PC-3 (cell line): ENCODE measurements at regions not wholly inside any gene's neighbourhood (a gene's known extent, or its start where the extent isn't known, plus 50 kb on each side); places are given as distances from the start of the nearest gene placed in this dataset.

ENCODE experiments used
- ATAC-seq: fragments of 200-7000 bp; cut with Tn5 transposase; 2 replicates; pipeline ENCODE4 v1.9.1; 2020; ENCODE audit warnings: mild to moderate bottlenecking, moderate library complexity
- BruUV-seq: library from RNA; stranded (reverse); fragments of 400-500 nt; replicated peaks from 2 replicates; lab custom pipeline; 2021; lab: Mats Ljungman, UMichigan
- CTCF ChIA-PET: fragments of 300-600 bp; sonication (Branson Sonifier 250); formaldehyde crosslinking; loops from one replicate; lab custom pipeline; 2022; ENCODE audit warnings: antibody characterized with exemption; lab: Charles Lee
- POLR2A ChIA-PET: fragments of 300-600 bp; sonication (Branson Sonifier 250); formaldehyde crosslinking; loops from one replicate; lab custom pipeline; 2022; ENCODE audit warnings: antibody characterized with exemption; ENCODE audit not compliant: unreplicated experiment; lab: Charles Lee
- DNase-seq: peaks from one replicate; pipeline ENCODE4 v3.0.0-alpha.2; 2015
- H2AFZ ChIP-seq: fragments of 300-600 bp; sonication (generic); 2 replicates; pipeline ENCODE4 v1.6.0; 2016; ENCODE audit warnings: antibody characterized with exemption, low read length
- H3F3A ChIP-seq: fragments of 300-600 bp; sonication (generic); one replicate; pipeline ENCODE4 v1.6.0; 2017; ENCODE audit warnings: antibody characterized with exemption, low read length, control low read depth, mild to moderate bottlenecking; ENCODE audit not compliant: unreplicated experiment
- H3K27ac ChIP-seq: fragments of 300-600 bp; sonication (generic); 2 replicates; pipeline ENCODE4 v1.5.1; 2016; ENCODE audit warnings: mild to moderate bottlenecking, low read length
- H3K27me3 ChIP-seq: fragments of 300-600 bp; sonication (generic); 2 replicates; pipeline ENCODE4 v1.6.1; 2016; ENCODE audit warnings: low read length, mixed read lengths
- H3K36me3 ChIP-seq: fragments of 300-600 bp; sonication (generic); 2 replicates; pipeline ENCODE4 v1.6.1; 2016; ENCODE audit warnings: low read depth, mixed run types, low read length, mixed read lengths
- H3K4me1 ChIP-seq: fragments of 300-600 bp; sonication (generic); 2 replicates; pipeline ENCODE4 v1.5.1; 2016; ENCODE audit warnings: low read length; ENCODE audit not compliant: insufficient read depth
- H3K4me2 ChIP-seq: fragments of 300-600 bp; sonication (generic); 2 replicates; pipeline ENCODE4 v1.6.0; 2016; ENCODE audit warnings: low read length
- H3K4me3 ChIP-seq: fragments of 300-600 bp; sonication (generic); 2 replicates; pipeline ENCODE4 v1.5.1; 2016; ENCODE audit warnings: mild to moderate bottlenecking, low read length, mixed read lengths
- H3K79me2 ChIP-seq: fragments of 300-600 bp; sonication (generic); 2 replicates; pipeline ENCODE4 v1.6.1; 2017; ENCODE audit warnings: low read length, mixed read lengths
- H3K9ac ChIP-seq: fragments of 300-600 bp; sonication (generic); 2 replicates; pipeline ENCODE4 v1.6.0; 2016; ENCODE audit warnings: mild to moderate bottlenecking, low read length
- H3K9me2 ChIP-seq: fragments of 300-600 bp; sonication (generic); replicated peaks from 2 replicates; pipeline ENCODE4 v1.6.1; 2016; ENCODE audit warnings: mixed run types, low read length, mixed read lengths
- H3K9me3 ChIP-seq: fragments of 300-600 bp; sonication (generic); 2 replicates; pipeline ENCODE4 v1.6.1; 2016; ENCODE audit warnings: low read length, mixed read lengths
- H4K20me1 ChIP-seq: fragments of 300-600 bp; sonication (generic); 2 replicates; pipeline ENCODE4 v1.6.1; 2016; ENCODE audit warnings: low read length, mixed read lengths
- CTCF ChIP-seq: fragments of 300-600 bp; sonication (generic); conservative IDR thresholded peaks from 2 replicates; pipeline ENCODE4 v1.5.1; 2017; ENCODE audit warnings: antibody characterized with exemption, low read depth, mild to moderate bottlenecking, low read length
- EZH2 ChIP-seq: fragments of 300-600 bp; sonication (generic); IDR thresholded peaks from one replicate; pipeline ENCODE4 v1.6.1; 2017; ENCODE audit warnings: antibody characterized with exemption, mild to moderate bottlenecking, low read length; ENCODE audit not compliant: unreplicated experiment
- EZH2phosphoT487 ChIP-seq: fragments of 300-600 bp; sonication (generic); IDR thresholded peaks from 2 replicates; pipeline ENCODE4 v1.6.1; 2018; ENCODE audit warnings: mild to moderate bottlenecking, antibody characterized with exemption, low read length, borderline replicate concordance
- intact Hi-C: fragments of 100-400 bp; cut with micrococcal nuclease; formaldehyde crosslinking; loops from 2 replicates; pipeline ENCODE4 v1.9.0; 2023

- peak overlapping the region; percentile 4; the same call in 1 of the 2 replicates for H3K9ac ChIP-seq
- no TSS peak for BruUV-seq
- ATAC-seq = peak; percentile 60
Observed at GRCh38 chr3:153289334-153289808, 127.3 kb downstream of the RAP2B start.

GRCh38 chr3:153290268-153291015 lies 128.4 kb downstream of the RAP2B start:
- no peak overlapping the region for H2AFZ ChIP-seq
- H3K27me3 ChIP-seq = no peaks in the 10 kb centered on the region
- intact Hi-C loops = loop anchor here (1.0 to 5.0 kb wide), 6 partner anchors 149 to 636 kb away; no protein-coding TSS in a partner anchor
- H3K4me3 ChIP-seq = no peak overlapping the region
- H4K20me1 ChIP-seq = no peaks in the 10 kb centered on the region
- BruUV-seq = no TSS peak
- no peaks in the 10 kb centered on the region for H3K79me2 ChIP-seq
- H3K4me1 ChIP-seq = peaks cover 41% of the 10 kb centered on the region
- POLR2A ChIA-PET = interaction anchor here (0.6 to 1.2 kb wide), 4 partner anchors 129 to 668 kb away, joined by 3 to 5 read pairs (median 3); no protein-coding TSS in a partner anchor
- H3K9me3 ChIP-seq = no peaks in the 10 kb centered on the region
- H3K9me2 ChIP-seq = no peaks in the 10 kb centered on the region
- DNase-seq = peak; percentile 57
- TF ChIP-seq CTCF = peak; percentile 77
- no peak for TF ChIP-seq EZH2
- no peak for TF ChIP-seq EZH2phosphoT487
- no peak overlapping the region for H3K27ac ChIP-seq
- no peaks in the 10 kb centered on the region for H3K36me3 ChIP-seq
- H3F3A ChIP-seq = no peaks in the 10 kb centered on the region
- CTCF ChIA-PET = interaction anchor here (0.6 to 2.1 kb wide), 13 partner anchors 57 to 689 kb away, joined by 3 to 18 read pairs (median 4); no protein-coding TSS in a partner anchor
- peak overlapping the region; percentile 34 for H3K4me2 ChIP-seq
- peak; percentile 38; the same call in 1 of the 2 replicates for ATAC-seq
- no peak overlapping the region for H3K9ac ChIP-seq

More at GRCh38 chr3:153289334-153289808, 127.3 kb downstream of the RAP2B start:
- Histone ChIP-seq H2AFZ (peak overlapping the region; percentile 56), H3K36me3 (no peaks in the 10 kb centered on the region), H3F3A (no peaks in the 10 kb centered on the region), H3K9me2 (no peaks in the 10 kb centered on the region), H3K9me3 (no peaks in the 10 kb centered on the region), H3K4me1 (peaks cover 50% of the 10 kb centered on the region), H3K27me3 (no peaks in the 10 kb centered on the region), H4K20me1 (no peaks in the 10 kb centered on the region), H3K27ac (peak overlapping the region; percentile 38), H3K4me3 (no peak overlapping the region), H3K4me2 (peak overlapping the region; percentile 22), H3K79me2 (no peaks in the 10 kb centered on the region)
- TF ChIP-seq EZH2 = no peak
- ChIA-PET POLR2A (interaction anchor here (0.7 to 1.2 kb wide), 3 partner anchors 126 to 191 kb away, joined by 3 to 11 read pairs (median 4); no protein-coding TSS in a partner anchor), CTCF (interaction anchor here (0.5 to 2.1 kb wide), 5 partner anchors 68 to 765 kb away, joined by 3 to 17 read pairs (median 3); no protein-coding TSS in a partner anchor)
- intact Hi-C loops = loop anchor here (1.0 kb wide), 2 partner anchors 67 to 128 kb away; no protein-coding TSS in a partner anchor
- peak; percentile 64 for DNase-seq

- DNase-seq (peak; percentile 69), ATAC-seq (peak; percentile 80)
- TF ChIP-seq EZH2 (no peak), EZH2phosphoT487 (no peak), CTCF (peak; percentile 85)
- intact Hi-C loops = loop anchor here (1.0 to 5.0 kb wide), 5 partner anchors 148 to 636 kb away; no protein-coding TSS in a partner anchor
- Histone ChIP-seq H3K4me3 (no peak overlapping the region), H3K9me3 (no peaks in the 10 kb centered on the region), H3K4me2 (peak overlapping the region; percentile 34), H3K27ac (no peak overlapping the region), H3K4me1 (peaks cover 33% of the 10 kb centered on the region), H3F3A (no peaks in the 10 kb centered on the region), H3K36me3 (no peaks in the 10 kb centered on the region), H3K9me2 (no peaks in the 10 kb centered on the region), H3K9ac (no peak overlapping the region), H3K79me2 (no peaks in the 10 kb centered on the region), H4K20me1 (no peaks in the 10 kb centered on the region), H3K27me3 (no peaks in the 10 kb centered on the region), H2AFZ (no peak overlapping the region)
- POLR2A ChIA-PET = no interaction called here
- CTCF ChIA-PET = interaction anchor here (0.6 to 2.1 kb wide), 5 partner anchors 124 to 689 kb away, joined by 4 to 18 read pairs (median 8); no protein-coding TSS in a partner anchor
- BruUV-seq = no TSS peak
Observed at GRCh38 chr3:153291059-153291685, 129.1 kb downstream of the RAP2B start.
